ENCODE measurements at regions not wholly inside any gene's neighbourhood (a gene's known extent, or its start where the extent isn't known, plus 50 kb on each side); places are given as distances from the start of the nearest gene placed in this dataset.

DNA sequence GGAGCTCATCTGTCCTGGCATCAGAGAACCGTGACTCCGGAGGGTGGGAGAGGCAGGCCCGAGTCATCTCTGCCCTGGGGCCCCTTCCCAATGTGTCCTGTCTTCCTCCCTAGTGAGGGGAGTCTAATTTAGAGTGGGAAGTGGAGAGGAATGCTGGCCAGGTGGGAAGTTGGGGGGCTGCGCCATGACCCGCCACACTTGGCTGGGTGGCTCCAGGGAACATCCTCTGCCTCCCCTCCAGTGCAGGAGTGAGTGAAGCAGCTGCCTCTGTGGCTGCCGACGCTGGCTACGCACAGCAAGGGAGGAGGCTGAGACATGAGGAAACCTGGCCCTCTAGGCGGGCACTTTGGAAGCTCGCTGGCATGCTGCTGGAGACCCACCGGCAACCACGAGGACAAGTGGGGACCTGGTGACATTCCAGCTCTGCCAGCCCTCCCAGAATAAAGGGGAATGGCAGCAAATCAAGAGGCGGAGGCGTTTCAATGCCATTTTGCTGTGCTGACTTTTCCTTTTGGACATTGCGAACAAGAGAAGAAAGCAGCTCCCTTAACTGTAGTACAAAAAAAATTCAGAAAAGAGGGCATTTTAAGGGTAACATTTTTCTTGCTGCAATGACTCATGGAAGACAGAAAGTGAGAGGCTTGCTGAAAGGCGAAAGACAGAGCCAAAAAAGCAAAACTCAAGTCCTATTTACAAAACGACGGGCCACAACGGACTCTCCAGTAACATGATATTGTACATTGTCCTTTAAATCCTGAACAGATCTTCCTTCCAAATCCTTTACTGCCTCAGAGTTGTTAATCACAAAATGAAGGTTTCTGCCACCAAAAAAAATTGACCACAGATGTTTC lies 121.2 kb upstream of the PITRM1 start:
- Histone ChIP-seq H3K27me3 (no peaks in the 10 kb centered on the region), H3K36me3 (no peaks in the 10 kb centered on the region), H3K9me3 (no peaks in the 10 kb centered on the region), H3K4me1 (no peaks in the 10 kb centered on the region), H3K4me3 (no peak overlapping the region), H3K27ac (no peak overlapping the region)
- no peak for DNase-seq
- TF ChIP-seq, protein P1, sequence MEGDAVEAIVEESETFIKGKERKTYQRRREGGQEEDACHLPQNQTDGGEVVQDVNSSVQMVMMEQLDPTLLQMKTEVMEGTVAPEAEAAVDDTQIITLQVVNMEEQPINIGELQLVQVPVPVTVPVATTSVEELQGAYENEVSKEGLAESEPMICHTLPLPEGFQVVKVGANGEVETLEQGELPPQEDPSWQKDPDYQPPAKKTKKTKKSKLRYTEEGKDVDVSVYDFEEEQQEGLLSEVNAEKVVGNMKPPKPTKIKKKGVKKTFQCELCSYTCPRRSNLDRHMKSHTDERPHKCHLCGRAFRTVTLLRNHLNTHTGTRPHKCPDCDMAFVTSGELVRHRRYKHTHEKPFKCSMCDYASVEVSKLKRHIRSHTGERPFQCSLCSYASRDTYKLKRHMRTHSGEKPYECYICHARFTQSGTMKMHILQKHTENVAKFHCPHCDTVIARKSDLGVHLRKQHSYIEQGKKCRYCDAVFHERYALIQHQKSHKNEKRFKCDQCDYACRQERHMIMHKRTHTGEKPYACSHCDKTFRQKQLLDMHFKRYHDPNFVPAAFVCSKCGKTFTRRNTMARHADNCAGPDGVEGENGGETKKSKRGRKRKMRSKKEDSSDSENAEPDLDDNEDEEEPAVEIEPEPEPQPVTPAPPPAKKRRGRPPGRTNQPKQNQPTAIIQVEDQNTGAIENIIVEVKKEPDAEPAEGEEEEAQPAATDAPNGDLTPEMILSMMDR (IDR thresholded peaks at IDR 0.05) = no peak
- no peak for ATAC-seq
- intact Hi-C loops (cut with DNase I) = no loop called here

DNA sequence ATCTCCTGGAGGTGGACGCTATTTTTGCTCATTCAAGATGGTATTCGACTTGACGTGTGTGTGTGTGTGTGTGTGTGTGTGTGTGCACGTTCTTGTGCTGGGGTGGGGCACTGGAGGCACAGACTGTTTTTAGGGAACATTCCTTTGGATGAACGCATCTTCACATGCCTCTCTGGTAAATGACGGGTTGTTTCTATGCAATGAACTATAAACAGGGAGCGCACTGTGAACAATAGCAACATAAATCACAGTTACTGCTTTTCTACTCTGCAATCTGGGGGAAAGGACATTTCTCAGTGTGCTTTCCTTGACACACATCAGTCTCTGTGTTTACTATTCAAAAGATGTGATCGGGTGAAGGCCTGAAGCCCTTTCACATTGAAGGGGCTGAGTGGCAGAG lies 120.1 kb upstream of the PITRM1 start:
- DNase-seq (peak in 1 of 4 donors; percentile 8), ATAC-seq (no peak)
- intact Hi-C loops (cut with DNase I) = no loop called here
- no peak overlapping the region for H3K27ac ChIP-seq
- H3K9me3 ChIP-seq = no peaks in the 10 kb centered on the region
- no peak overlapping the region for H3K4me3 ChIP-seq
- no peaks in the 10 kb centered on the region for H3K4me1 ChIP-seq
- TF ChIP-seq, protein P1 (IDR thresholded peaks at IDR 0.05) = no peak
- H3K27me3 ChIP-seq = no peaks in the 10 kb centered on the region
- no peaks in the 10 kb centered on the region for H3K36me3 ChIP-seq

DNA sequence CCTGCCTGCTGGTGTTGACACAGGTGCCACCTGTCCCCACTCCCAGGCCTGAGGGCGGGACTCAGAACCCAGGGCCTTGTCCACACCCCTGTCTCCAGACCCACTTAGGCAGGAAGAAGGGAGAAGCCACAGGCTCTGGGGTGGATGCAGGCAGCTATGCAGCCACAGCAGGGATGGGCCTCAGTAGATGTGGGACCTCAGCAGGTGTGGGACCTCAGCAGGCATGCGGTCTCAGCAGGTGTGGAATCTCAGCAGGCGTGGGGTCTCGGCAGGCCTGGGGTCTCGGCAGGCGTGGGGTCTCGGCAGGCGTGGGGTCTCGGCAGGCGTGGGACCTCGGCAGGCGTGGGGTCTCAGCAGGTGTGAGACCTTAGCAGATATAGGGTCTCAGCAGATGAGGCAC lies 118.0 kb upstream of the PITRM1 start:
- ATAC-seq = no peak
- TF ChIP-seq, protein P1 (IDR thresholded peaks at IDR 0.05) = no peak
- Histone ChIP-seq H3K36me3 (no peaks in the 10 kb centered on the region), H3K27me3 (no peaks in the 10 kb centered on the region), H3K4me3 (no peak overlapping the region), H3K27ac (no peak overlapping the region), H3K4me1 (no peaks in the 10 kb centered on the region), H3K9me3 (no peaks in the 10 kb centered on the region)
- intact Hi-C loops (cut with DNase I) = no loop called here
- DNase-seq = no peak

DNA sequence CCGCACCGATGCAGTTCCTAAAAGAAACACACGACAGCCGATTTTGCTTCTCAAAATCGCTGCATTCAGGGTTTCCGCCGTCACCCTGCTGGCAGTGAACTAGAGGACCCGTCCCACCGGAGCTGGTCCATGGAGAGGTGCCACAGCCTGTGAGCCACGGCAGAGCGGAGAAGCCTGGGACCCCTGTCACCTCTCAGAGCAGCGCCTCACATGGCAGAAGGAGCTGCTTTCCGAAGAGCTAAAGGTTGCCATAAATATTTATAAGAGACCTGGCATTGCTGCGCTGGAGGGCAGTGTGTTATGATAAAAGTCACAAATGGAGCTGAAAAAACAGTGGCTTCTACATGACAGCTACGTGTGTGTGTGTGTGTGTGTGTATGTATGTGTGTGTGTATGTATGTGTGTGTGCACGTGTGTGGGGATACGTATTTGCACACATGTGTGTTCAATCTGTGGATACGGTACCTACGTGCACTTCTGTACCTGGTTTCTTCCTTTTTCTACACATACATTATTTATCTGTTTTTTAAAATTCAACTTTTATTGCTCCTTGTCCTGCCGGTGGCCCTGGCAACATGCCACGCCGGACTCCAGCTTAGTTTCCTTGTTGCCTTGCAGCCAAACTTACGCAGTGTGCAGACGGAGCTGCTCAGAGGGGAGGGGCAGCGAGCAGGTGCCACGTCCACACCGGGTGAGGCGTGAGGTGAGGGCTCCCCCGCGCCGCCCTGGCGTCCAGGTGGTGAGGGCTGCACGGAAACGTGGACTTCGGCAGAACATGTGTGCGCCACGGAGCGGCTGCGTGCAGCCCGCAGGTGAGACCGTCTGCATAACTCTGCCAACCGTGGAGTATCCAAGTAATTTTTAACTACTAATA lies 115.2 kb upstream of the PITRM1 start:
- no peaks in the 10 kb centered on the region for H3K9me3 ChIP-seq
- DNase-seq = no peak

More for the DNA sequence above, 115.2 kb upstream of the PITRM1 start:
- H3K4me3 ChIP-seq = no peak overlapping the region
- no peaks in the 10 kb centered on the region for H3K36me3 ChIP-seq
- H3K27ac ChIP-seq = no peak overlapping the region
- intact Hi-C loops (cut with DNase I) = no loop called here
- TF ChIP-seq, protein P1 (IDR thresholded peaks at IDR 0.05) = no peak
- ATAC-seq = no peak
- no peaks in the 10 kb centered on the region for H3K4me1 ChIP-seq
- H3K27me3 ChIP-seq = no peaks in the 10 kb centered on the region
